ENCODE measurements at regions not wholly inside any gene's neighbourhood (a gene's known extent, or its start where the extent isn't known, plus 50 kb on each side); places are given as distances from the start of the nearest gene placed in this dataset.

GRCh38 chr5:171640480-171640879, 145.1 kb upstream of the SMIM23 start:
- TF ChIP-seq, protein P1, sequence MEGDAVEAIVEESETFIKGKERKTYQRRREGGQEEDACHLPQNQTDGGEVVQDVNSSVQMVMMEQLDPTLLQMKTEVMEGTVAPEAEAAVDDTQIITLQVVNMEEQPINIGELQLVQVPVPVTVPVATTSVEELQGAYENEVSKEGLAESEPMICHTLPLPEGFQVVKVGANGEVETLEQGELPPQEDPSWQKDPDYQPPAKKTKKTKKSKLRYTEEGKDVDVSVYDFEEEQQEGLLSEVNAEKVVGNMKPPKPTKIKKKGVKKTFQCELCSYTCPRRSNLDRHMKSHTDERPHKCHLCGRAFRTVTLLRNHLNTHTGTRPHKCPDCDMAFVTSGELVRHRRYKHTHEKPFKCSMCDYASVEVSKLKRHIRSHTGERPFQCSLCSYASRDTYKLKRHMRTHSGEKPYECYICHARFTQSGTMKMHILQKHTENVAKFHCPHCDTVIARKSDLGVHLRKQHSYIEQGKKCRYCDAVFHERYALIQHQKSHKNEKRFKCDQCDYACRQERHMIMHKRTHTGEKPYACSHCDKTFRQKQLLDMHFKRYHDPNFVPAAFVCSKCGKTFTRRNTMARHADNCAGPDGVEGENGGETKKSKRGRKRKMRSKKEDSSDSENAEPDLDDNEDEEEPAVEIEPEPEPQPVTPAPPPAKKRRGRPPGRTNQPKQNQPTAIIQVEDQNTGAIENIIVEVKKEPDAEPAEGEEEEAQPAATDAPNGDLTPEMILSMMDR (IDR thresholded peaks at IDR 0.05), result no peak
- no peak for DNase-seq (ENCODE audit: low spot score)
- Histone ChIP-seq H3K27ac (no peak overlapping the region), H3K4me3 (no peak overlapping the region), H3K9me3 (no peaks in the 10 kb centered on the region), H3K27me3 (replicated peaks; ENCODE audit: insufficient read depth) (no peaks in the 10 kb centered on the region), H3K36me3 (no peaks in the 10 kb centered on the region), H3K4me1 (ENCODE audit: control insufficient read depth in 1 of 2, low read depth in 2 of 2) (peaks cover 9 to 21% of the 10 kb centered on the region in 2 donors)
- no peak for ATAC-seq (ENCODE audit: insufficient number of reproducible peaks, low FRiP score, low read depth)

GRCh38 chr5:171641891-171642290, 143.7 kb upstream of the SMIM23 start:
- H3K4me1 ChIP-seq (ENCODE audit: control insufficient read depth in 1 of 2, low read depth in 2 of 2), result peaks cover 9 to 21% of the 10 kb centered on the region in 2 donors

DNA sequence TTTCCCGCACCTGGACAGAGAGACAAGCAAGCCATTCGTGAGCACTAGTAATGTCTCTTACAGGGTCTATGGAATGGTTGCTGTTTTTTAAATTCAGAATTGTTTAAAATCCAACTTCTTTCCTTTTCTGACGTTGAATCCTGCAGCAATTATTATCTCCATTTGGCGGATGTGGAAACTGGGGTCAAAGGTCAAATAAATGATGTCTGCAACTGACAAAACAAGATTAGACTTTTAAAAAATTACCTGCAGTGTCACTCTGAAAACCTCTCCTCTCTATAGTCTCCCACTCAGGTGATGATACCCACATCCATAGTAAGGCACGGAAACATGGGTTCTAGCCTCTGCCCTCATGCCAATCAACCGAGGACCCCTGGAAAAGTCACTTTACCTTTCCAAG, 142.7 kb upstream of the SMIM23 start:
- TF ChIP-seq, protein P1 (IDR thresholded peaks at IDR 0.05), result no peak
- DNase-seq (ENCODE audit: low spot score) (no peak), ATAC-seq (ENCODE audit: insufficient number of reproducible peaks, low FRiP score, low read depth) (no peak)
- no peak overlapping the region for H3K4me3 ChIP-seq
- no peaks in the 10 kb centered on the region for H3K9me3 ChIP-seq
- H3K27ac ChIP-seq, result no peak overlapping the region
- H3K36me3 ChIP-seq, result no peaks in the 10 kb centered on the region
- no peaks in the 10 kb centered on the region for H3K27me3 ChIP-seq (replicated peaks; ENCODE audit: insufficient read depth)
- peaks cover 9 to 21% of the 10 kb centered on the region in 2 donors for H3K4me1 ChIP-seq (ENCODE audit: control insufficient read depth in 1 of 2, low read depth in 2 of 2)

More at GRCh38 chr5:171641891-171642290, 143.7 kb upstream of the SMIM23 start:
- Histone ChIP-seq H3K36me3 (no peaks in the 10 kb centered on the region), H3K4me3 (no peak overlapping the region), H3K27ac (no peak overlapping the region), H3K27me3 (replicated peaks; ENCODE audit: insufficient read depth) (no peaks in the 10 kb centered on the region), H3K9me3 (no peaks in the 10 kb centered on the region)
- ATAC-seq (ENCODE audit: insufficient number of reproducible peaks, low FRiP score, low read depth) (no peak), DNase-seq (ENCODE audit: low spot score) (no peak)
- TF ChIP-seq, protein P1 (IDR thresholded peaks at IDR 0.05), result no peak

- TF ChIP-seq, protein P1 (IDR thresholded peaks at IDR 0.05), result no peak
- Histone ChIP-seq H3K36me3 (no peaks in the 10 kb centered on the region), H3K27me3 (replicated peaks; ENCODE audit: insufficient read depth) (no peaks in the 10 kb centered on the region), H3K4me3 (no peak overlapping the region), H3K27ac (no peak overlapping the region), H3K9me3 (no peaks in the 10 kb centered on the region), H3K4me1 (ENCODE audit: control insufficient read depth in 1 of 2, low read depth in 2 of 2) (peaks cover 3 to 13% of the 10 kb centered on the region in 2 donors)
- DNase-seq (ENCODE audit: low spot score) (no peak), ATAC-seq (ENCODE audit: insufficient number of reproducible peaks, low FRiP score, low read depth) (no peak)
Measured at GRCh38 chr5:171644536-171644935, 141.1 kb upstream of the SMIM23 start.

DNA sequence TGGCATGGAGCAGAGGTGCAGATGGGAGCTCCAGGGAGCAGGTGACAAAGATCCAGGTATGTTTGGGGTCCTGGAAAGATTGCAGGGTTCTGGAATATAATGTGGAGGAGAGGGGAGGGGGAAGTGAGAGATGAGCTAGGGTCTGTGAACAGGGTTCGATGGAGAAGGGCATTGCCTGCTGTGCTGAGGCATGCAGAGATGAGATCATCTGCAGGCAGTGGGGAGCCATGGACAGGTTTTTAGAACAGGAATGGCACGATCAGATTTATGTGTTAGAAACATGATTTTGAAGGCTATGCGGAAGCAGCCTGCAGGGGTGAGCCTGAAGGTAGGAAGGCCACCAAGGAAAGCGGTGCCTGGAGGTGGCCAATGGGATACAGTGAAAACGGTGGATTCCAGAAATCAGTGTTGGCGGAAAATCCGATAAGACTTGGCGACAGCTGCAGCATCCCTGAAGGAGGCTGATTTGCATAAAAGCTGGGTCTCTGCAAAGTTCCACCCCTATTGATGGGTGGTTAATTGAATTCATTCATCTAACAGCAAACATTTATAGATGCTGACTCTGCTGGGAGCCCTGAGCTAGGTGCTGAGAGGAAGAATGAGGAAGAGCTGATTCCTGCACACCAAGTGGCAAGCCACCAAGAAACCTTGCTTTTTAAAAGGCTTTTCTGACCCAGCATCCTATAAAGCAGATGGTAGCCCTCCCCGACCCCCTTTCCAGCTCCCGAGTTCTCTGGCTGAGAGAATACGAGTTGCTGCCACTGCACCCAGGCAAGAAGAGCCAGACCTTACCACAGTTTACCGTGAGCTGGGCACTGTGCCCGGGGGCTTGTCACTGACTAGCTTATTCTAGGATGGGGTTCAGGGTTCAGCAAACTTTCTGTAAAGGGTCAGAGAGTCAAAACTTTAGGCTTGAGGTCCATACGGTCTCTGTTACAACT, 139.2 kb upstream of the SMIM23 start:
- no peak for DNase-seq (ENCODE audit: low spot score)
- Histone ChIP-seq H3K27ac (no peak overlapping the region), H3K4me3 (no peak overlapping the region), H3K27me3 (replicated peaks; ENCODE audit: insufficient read depth) (no peaks in the 10 kb centered on the region), H3K9me3 (no peaks in the 10 kb centered on the region), H3K4me1 (ENCODE audit: control insufficient read depth in 1 of 2, low read depth in 2 of 2) (no peaks in the 10 kb centered on the region), H3K36me3 (no peaks in the 10 kb centered on the region)
- TF ChIP-seq, protein P1 (IDR thresholded peaks at IDR 0.05), result no peak
- ATAC-seq (ENCODE audit: insufficient number of reproducible peaks, low FRiP score, low read depth), result no peak

Data from thoracic aorta (tissue), 2 donors.